Putamen (tissue), 1 donor: ENCODE measurements at regions not wholly inside any gene's neighbourhood (a gene's known extent, or its start where the extent isn't known, plus 50 kb on each side); places are given as distances from the start of the nearest gene placed in this dataset.

Source experiments
- DNase-seq: peaks from one replicate; pipeline ENCODE4 v3.0.0-alpha.2; 2016; ENCODE audit warnings: low spot score

DNA sequence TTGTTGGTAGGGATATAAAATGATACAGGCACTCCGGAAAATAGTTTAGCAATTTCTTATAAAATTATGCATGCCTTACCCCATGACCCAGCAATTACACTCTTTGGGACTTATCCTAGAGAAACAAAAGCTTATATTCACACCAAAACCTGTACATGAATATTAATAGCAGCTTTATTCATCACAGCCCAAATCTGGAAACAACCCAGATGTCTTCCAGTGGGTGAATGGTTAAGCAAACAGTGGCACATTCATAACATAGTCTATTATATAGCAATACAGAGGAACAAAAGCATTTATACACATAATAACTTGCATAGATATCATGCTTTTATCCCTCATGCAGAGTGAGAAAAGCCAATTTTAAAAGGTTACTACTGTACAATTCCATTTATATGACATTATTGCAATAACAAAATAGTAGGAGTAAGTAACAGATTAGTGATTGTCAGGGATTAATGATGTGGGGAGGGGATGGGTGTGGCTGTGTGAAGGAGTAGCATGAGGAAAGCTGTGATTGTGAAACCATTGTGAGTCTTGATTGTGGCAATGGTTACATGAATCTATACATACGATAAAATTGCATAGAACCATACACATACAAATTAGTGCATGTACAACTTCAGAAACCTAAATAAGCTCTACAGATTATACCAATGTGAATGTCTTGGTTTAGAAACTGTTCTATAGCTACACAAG, 363.1 kb upstream of the OR4E1 start:
- DNase-seq = no peak

DNA sequence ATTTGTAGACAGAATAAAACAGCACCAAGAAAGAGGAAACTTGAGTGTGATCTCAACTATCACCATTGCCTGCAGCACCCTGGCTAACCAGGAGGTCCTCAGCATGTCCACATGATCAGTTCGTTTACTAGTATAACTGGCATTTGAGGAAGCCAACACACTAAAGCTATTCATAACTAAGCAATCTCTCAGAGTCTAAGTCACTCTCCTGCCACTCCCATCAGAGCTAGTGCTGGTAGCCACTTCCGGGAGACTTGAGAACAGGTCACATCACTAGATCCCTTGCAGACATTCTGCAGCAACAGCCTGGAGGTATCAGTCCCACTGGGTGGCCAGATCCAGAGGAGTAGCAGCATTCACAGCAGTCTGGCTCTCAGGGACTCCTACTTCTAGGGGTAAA, 352.9 kb upstream of the OR4E1 start:
- DNase-seq = no peak

DNA sequence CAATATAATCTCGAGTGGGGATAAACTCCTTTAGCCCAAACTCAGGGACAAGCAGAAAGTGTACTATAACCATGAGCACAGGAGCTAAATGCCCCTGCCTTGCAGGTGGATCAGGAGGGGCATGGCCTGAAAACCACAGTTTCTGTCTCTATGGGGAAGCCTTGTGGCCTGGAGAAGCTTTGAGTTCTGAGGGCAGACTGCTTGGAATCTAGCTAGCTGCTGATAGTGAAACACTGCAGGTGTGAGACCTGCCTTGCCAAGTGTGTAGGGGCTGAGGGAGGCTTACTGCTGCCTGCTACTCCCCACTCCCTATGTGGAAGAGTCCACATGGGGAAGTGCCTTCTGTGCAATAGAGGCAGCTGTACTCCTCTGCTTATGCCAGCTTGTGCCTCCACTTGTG, 352.3 kb upstream of the OR4E1 start:
- DNase-seq = no peak

DNA sequence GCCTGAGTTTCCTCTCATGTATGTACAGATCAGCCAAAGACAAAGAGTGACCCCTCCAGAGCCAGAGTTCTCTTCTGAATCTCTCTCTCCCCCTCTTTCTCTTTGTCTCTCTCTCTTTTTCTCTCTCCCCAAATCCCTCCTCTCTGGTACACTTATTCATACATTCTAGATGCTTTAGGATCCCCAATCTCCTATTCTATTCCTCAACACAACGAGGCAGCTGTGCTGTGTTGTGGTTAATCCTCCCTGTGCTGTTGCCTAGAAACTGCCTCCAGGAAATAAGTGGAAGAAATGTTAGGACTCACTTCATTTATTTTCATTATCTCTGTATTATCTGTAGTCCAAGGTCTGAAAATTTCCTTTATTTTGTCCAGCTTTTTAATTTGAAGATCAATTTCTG, 350.5 kb upstream of the OR4E1 start:
- DNase-seq = no peak

DNA sequence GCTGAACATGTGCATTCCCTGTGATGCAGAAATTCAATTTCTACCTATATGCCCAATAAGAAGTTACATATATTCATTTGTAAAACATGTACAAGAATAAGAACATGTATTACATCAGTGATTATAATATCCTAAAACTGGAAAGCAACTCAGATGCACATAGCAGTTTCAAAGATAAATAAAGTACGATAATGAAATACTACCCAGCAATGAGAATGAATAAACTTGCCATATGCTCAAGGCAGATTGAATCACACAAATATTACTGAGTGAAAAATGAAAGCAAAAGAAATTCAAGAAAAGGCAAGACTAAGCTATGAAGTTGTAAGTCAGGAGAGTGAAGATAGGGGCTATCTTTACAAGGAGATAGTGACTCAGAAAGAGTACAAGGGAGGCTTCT, 345.3 kb upstream of the OR4E1 start:
- no peak for DNase-seq

DNA sequence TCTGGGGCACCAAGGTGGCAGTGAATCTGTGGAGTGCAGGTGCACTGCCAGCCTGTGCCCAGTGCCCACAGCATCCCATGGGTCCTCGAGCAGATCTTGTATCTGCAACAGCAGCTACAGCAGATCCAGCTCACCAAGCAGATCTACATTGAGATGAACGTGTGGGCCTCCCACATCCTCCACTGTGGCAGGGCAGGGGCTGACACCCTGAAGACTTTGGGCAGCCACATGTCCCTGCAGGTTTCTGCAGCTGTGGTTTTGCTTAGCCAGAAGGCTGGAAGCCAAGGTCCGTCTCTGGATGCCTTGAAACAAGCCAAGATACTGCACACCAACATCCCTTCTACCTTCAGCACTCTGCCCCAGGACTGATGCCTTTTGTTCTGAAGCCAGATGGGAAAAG, 338.8 kb upstream of the OR4E1 start:
- DNase-seq = no peak

DNA sequence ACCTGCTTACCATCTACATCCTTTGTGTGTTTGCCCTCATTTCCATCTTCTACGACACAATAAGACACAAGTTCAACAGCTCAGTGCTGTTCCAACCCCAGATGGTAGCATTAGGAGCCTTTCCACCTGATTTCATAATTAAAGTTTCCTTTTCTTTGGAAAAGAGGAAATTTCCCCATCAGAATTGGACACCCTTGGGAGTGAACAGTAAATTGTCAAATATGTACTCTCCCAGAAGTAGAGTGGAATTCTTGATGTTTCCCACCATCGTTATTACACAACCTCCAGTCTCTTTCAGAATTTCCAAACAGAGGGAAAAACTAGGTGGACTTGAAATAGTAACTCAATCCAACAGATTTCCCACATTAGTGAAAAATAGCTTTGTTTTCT, 337.6 kb upstream of the OR4E1 start:
- no peak for DNase-seq

DNA sequence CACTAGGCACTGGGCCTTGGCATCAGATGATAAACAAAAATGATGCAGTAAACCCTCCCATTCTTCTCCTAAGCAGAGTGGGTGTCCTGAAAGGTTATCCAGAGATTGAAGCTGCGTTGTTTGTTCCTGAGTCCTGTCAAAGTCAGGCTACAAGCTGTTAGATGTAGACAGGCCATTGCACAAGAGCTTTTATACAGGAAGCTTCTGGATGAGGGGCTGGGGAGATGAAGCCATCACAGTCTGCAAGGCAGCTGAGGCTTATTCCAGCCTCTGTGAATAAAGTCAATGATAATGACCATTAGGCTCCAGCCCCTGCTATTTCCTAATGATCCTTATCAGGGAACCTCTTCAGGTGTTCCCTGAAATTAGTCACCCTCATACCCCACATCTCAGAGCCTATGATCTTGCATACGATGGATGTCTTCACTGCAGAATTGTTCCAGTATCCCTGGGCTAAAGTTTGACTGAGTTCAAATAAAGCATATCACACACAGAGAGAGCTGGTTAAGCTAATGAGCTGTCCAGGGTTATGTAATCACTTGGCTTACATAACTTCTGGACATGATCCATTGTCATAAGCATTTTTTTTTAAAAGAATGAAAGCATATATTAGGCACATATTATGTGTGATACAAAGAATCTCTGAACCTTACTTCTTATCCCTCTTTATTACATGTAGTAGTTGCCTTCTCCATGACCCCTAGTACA, 337.1 kb upstream of the OR4E1 start:
- DNase-seq = no peak

DNA sequence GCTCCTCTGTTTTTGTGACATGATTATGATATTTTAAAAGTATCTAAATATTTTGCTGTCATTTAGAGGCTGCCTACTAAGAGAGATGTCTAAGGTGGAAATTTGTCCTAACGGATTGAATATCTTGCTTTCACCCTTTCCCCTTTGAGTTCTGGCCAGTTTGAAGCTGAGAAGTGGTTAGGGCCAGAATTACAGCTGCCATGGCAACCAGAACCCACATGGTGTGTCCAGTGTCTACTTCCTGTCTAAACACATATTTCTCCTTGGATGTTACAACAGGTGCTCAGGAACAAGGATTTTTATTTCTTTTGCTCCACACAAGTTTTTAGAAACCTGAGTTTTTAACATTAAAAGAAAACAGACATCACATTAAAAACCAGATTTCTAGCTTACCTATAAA, 335.1 kb upstream of the OR4E1 start:
- no peak for DNase-seq

DNA sequence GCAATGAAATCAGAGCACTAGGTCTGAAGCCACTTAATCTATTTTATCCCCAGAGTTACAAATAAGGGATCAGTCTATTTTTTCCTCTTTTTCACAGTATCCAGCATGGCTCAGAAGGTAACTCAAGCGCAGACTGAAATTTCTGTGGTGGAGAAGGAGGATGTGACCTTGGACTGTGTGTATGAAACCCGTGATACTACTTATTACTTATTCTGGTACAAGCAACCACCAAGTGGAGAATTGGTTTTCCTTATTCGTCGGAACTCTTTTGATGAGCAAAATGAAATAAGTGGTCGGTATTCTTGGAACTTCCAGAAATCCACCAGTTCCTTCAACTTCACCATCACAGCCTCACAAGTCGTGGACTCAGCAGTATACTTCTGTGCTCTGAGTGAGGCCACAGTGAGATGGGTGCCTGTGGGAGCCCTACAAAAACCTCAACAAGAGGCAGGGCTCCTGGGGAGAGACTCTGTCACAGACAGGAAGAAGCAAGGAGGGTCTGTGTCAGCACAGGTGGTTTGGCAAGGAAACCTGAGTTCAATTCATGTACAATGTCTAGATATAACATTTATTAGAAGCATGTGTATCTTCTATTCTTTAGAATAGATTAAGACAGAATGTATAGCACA, 334.3 kb upstream of the OR4E1 start:
- DNase-seq = no peak

DNA sequence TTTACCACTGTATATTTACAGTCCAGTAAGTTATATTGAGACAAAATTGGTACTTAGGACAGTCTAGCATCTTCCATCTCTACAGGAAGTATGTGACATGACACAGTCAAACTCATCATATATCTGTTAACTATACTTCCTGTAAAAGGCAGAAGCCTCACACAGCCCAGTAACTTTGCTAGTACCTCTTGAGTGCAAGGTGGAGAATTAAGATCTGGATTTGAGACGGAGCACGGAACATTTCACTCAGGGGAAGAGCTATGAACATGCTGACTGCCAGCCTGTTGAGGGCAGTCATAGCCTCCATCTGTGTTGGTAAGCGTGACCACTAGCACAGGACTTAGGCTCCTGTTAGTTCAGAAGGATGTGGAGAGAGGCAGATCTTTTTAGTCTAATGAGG, 333.7 kb upstream of the OR4E1 start:
- no peak for DNase-seq

DNA sequence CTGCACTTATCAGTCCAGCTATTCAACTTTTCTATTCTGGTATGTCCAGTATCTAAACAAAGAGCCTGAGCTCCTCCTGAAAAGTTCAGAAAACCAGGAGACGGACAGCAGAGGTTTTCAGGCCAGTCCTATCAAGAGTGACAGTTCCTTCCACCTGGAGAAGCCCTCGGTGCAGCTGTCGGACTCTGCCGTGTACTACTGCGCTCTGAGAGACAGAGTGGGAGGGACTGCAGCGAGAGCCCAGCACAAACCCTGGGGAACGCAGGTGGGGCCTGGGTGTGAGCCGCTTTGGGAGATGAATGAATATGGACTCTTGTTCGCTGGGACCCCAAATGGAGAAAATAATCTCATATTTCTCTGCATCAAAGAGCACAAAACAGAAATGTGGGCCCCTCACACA, 329.8 kb upstream of the OR4E1 start:
- DNase-seq = no peak

DNA sequence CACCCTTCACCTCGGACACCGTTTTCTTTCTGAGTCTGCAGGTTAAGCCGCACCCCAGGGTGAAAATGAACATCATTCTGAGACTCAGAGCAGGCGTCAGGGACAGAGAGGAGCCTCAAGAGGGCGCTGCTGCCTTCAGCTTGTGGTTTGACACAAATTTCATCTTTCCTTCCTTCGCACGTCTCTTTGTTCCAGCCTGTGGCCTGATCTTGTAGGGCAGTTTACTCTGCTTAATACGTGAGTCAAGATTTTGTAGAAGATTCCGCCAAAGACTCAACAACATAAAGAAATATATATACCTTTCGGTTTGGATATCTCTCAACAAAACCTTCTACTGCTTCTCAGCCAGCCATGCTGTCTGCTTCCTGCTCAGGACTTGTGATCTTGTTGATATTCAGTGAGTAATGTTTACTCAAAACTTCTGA, 329.3 kb upstream of the OR4E1 start:
- DNase-seq = no peak

DNA sequence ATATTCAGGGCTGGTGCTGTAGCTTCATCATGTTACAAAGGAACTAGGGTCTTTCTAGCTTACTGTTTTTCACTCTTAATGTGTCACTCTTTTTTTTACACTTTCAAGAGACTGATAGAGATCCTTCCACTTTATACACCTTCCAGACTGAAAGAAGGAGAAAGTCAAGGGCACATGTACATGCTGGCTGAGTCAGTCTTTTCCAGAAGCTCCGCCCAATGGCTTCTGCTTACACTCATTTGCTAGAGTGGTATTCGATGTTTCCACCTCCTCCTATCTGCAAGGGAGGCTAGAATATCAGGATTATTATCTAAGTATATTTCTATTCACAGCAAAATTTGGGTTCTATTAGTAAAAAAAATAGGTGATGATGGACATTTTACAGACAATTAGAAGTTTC, 325.8 kb upstream of the OR4E1 start:
- no peak for DNase-seq

DNA sequence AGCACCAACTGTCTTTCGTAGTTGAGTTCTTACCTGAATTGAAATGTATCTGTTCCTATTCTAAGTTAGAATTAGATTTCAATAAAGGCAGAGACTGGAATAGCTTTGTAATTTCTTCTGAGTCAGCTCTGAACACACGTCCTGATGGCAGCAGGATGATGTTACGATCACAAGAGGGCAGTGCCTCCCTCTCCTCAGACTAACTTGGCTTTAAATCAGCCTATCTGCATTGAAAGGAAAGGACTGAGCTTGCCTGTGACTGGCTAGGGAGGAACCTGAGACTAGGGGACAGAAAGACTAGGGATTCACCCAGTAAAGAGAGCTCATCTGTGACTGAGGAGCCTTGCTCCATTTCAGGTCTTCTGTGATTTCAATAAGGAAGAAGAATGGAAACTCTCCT, 323.7 kb upstream of the OR4E1 start:
- no peak for DNase-seq

DNA sequence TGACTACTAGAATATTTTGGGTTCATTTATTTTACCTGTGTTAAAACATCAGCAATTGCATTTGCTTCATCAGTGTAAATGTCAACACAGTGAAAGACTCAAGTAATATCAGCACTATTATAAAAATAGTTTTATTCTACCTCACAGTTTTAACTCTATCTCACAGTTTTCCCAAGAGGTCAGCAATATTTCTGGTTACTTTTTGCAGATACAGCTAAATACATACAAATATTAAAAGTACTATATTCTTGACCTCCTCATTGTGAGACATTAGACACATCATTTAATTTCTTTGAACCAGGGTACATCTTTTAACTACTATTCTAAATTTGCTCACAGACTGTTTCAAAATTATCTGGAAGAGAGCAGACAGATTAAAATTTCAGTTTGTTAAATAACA, 321.7 kb upstream of the OR4E1 start:
- no peak for DNase-seq

DNA sequence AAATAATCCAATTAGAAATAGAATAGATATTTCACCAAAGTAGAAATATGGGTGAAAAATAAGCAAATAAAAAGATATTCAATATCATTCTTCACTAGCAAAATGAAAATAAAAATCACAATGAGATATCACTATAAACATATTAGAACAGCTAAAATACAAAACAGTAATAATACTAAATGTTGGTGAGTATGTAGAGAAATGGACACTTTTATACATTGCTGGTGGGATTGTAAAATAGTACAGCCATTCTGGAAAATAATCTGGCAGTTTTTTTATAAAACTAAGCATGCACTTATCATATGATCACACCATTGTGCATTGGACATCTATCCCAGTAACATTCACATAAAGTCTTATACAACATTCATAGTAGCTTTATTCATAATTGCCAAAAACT, 320.2 kb upstream of the OR4E1 start:
- DNase-seq = no peak

DNA sequence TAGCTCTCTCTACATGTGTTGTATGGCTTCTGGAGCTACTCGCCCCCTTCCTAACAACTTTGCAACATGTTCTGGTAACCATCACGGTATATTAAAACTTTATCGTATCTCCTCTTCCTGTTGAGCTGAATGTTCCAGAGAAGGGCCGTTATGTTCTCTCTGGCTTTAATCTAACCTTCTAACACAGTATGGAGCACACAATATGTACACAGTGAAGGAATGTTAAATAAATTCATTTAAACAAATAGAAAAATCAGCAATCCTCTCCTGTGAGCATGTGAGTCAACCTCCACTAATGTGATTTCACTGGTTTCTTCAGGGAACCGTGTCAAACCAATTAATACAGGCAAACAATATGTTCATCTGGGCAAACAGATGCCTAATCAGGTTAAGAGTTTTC, 319.5 kb upstream of the OR4E1 start:
- DNase-seq = no peak

DNA sequence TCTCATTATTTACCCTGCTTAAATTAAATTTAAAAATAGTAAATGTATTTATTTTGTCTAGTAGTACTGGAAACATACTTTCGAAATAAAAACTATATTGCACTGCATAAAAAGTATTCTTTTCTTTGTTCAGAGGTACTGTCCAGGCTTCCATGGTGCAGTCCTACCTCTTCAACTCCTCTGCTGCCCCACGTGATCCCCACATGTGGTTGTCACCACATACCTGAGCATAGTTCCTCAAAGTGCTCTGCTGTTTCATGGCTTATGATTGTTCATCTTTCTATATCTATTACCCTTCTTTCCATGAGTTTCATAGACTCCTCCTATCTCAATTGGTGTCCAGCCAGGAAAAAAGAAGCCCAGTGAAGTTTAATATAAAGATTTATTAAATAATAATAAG, 317.5 kb upstream of the OR4E1 start:
- DNase-seq = no peak

DNA sequence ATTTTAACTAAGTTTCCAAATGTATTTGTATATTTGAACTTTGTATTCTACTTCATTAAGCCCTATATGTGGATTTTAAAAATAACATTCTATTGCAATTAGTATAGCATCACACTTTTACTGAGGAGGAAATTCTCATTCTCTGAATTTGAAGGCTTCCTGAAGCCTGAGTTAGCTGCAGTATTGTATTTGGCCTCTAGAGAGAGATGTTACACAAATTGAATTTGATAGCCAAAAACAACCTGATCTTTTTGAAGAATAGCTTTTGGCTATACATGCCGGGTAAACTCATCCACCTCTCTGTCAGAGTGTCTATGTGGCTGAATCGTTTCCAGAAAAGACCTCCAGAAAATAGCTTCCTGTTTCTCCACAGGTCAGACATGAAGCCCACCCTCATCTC, 316.5 kb upstream of the OR4E1 start:
- DNase-seq = no peak

DNA sequence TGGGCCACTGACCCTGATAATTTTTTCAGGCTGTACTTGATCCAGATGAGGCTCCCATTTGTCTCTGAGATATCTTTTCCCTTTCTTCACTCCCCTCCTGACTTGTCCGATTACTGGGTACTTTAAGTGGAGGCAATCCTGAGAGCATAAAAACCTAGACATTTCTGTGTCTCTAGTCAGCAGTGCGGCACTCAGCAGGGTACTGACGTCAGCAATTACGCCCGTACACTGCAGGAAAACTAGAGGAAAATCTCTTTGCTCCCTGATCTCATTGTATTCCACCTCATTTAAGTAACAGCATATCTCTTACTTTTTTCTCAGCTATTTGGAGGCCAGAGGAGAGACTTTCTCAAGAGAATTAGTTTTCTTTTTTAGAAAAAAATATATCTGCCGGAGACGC, 315.5 kb upstream of the OR4E1 start:
- no peak for DNase-seq

DNA sequence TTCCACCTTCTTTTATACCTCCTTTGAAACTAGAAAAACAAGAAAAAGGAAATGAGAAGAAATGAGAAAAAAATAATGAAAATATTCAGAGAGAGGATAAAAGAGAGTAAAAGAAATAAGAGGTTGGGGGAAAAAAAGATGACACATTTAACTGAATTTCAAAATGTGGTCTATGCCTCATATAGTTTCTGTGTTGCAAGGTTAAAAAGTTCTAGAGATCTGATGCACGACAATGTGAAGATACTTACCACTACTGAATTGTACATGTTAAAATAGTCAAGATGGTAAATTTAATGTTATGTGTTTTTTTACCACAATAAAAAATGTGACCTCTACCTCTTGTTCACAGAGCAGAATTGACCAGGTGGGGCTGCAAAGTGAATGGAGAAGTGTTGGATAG, 314.8 kb upstream of the OR4E1 start:
- no peak for DNase-seq

DNA sequence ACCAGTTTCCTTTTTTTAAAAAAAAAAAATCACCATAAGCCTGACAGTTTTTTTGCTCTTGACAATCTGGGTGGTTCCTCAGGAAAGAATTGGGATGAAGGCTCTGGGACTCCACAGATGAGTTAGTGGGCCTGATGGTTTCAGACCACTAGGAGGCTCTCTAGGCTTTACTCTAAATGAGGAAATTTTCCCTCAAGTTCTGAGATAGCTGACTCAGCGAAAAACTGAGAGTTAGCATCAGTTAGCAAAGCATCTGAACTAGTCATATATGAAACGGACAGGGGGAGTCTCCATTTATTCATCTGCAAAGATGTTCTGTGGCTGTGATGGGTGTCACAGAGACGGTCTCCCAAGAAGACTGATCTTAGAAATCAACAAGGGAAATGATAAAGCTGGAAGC, 314.3 kb upstream of the OR4E1 start:
- DNase-seq = no peak

DNA sequence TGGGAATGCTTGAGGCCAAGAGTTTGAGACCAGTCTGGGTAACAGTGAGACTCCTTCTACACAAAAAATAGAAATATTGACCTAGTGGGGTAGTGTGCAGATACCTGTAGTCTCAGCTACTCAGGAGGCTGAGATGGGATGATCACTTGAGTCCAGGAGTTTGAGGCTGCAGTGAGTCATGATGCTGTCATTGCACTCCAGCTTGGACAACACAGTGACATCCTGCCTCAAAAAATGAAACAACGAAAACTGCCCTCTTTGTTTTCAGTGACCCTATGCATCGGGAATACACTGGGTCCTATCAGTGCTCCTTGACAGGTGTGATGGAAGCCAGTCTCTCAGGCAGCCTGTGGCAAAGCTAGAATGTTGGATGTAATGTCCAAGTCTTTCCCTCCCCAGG, 311.5 kb upstream of the OR4E1 start:
- no peak for DNase-seq
